ENCODE measurements at regions not wholly inside any gene's neighbourhood (a gene's known extent, or its start where the extent isn't known, plus 50 kb on each side); places are given as distances from the start of the nearest gene placed in this dataset.

- no peaks in the 10 kb centered on the region for H3K27me3 ChIP-seq (ENCODE audit: control insufficient read depth, low read length)
- no peaks in the 10 kb centered on the region for H3K9me2 ChIP-seq (replicated peaks; ENCODE audit: control insufficient read depth, low read length)
- TF ChIP-seq CTCF (IDR thresholded peaks at IDR 0.05; ENCODE audit: low read depth, low read length, poor library complexity, severe bottlenecking) = no peak
- TF ChIP-seq EZH2phosphoT487 (IDR thresholded peaks at IDR 0.05; ENCODE audit: borderline replicate concordance, low read length) = no peak
- H4K20me1 ChIP-seq (ENCODE audit: control insufficient read depth, insufficient read depth, low read depth, low read length) = no peaks in the 10 kb centered on the region
- H3K79me2 ChIP-seq (ENCODE audit: control insufficient read depth, low read length) = no peaks in the 10 kb centered on the region
- H3K4me1 ChIP-seq (ENCODE audit: control insufficient read depth, low read length) = no peaks in the 10 kb centered on the region
- no peaks in the 10 kb centered on the region for H3F3A ChIP-seq (ENCODE audit: control insufficient read depth, insufficient read depth)
- no peak overlapping the region for H3K4me3 ChIP-seq (ENCODE audit: low read length)
- no peaks in the 10 kb centered on the region for H3K9me3 ChIP-seq (ENCODE audit: control insufficient read depth, insufficient read depth, low read length)
- no peak overlapping the region for H3K27ac ChIP-seq (ENCODE audit: low read depth, low read length)
- H3K36me3 ChIP-seq (ENCODE audit: control insufficient read depth, low read length) = no peaks in the 10 kb centered on the region
- H3K4me2 ChIP-seq (ENCODE audit: low read length) = no peak overlapping the region
These were observed 524.6 kb upstream of the KCND2 start for GRCh38 chr7:119748251-119748860.

GRCh38 chr7:119748991-119749390 lies 524.0 kb upstream of the KCND2 start:
- H3K9me3 ChIP-seq (ENCODE audit: control insufficient read depth, insufficient read depth, low read length) = no peaks in the 10 kb centered on the region
- H3K36me3 ChIP-seq (ENCODE audit: control insufficient read depth, low read length) = no peaks in the 10 kb centered on the region
- H3K4me1 ChIP-seq (ENCODE audit: control insufficient read depth, low read length) = no peaks in the 10 kb centered on the region
- H3K79me2 ChIP-seq (ENCODE audit: control insufficient read depth, low read length) = no peaks in the 10 kb centered on the region
- no peak overlapping the region for H3K4me3 ChIP-seq (ENCODE audit: low read length)
- no peaks in the 10 kb centered on the region for H3F3A ChIP-seq (ENCODE audit: control insufficient read depth, insufficient read depth)
- no peak overlapping the region for H3K27ac ChIP-seq (ENCODE audit: low read depth, low read length)
- no peaks in the 10 kb centered on the region for H3K9me2 ChIP-seq (replicated peaks; ENCODE audit: control insufficient read depth, low read length)
- no peak overlapping the region for H3K4me2 ChIP-seq (ENCODE audit: low read length)
- no peaks in the 10 kb centered on the region for H4K20me1 ChIP-seq (ENCODE audit: control insufficient read depth, insufficient read depth, low read depth, low read length)
- no peaks in the 10 kb centered on the region for H3K27me3 ChIP-seq (ENCODE audit: control insufficient read depth, low read length)
- no peak for TF ChIP-seq CTCF (IDR thresholded peaks at IDR 0.05; ENCODE audit: low read depth, low read length, poor library complexity, severe bottlenecking)
- TF ChIP-seq EZH2phosphoT487 (IDR thresholded peaks at IDR 0.05; ENCODE audit: borderline replicate concordance, low read length) = no peak

GRCh38 chr7:119756687-119757086 lies 516.3 kb upstream of the KCND2 start:
- Histone ChIP-seq H3K9me3 (ENCODE audit: control insufficient read depth, insufficient read depth, low read length) (no peaks in the 10 kb centered on the region), H3K4me2 (ENCODE audit: low read length) (no peak overlapping the region), H4K20me1 (ENCODE audit: control insufficient read depth, insufficient read depth, low read depth, low read length) (no peaks in the 10 kb centered on the region), H3K27ac (ENCODE audit: low read depth, low read length) (no peak overlapping the region), H3K4me3 (ENCODE audit: low read length) (no peak overlapping the region), H3K36me3 (ENCODE audit: control insufficient read depth, low read length) (no peaks in the 10 kb centered on the region), H3K9me2 (replicated peaks; ENCODE audit: control insufficient read depth, low read length) (no peaks in the 10 kb centered on the region), H3K27me3 (ENCODE audit: control insufficient read depth, low read length) (no peaks in the 10 kb centered on the region), H3K4me1 (ENCODE audit: control insufficient read depth, low read length) (no peaks in the 10 kb centered on the region), H3K79me2 (ENCODE audit: control insufficient read depth, low read length) (no peaks in the 10 kb centered on the region), H3F3A (ENCODE audit: control insufficient read depth, insufficient read depth) (no peaks in the 10 kb centered on the region)
- TF ChIP-seq CTCF (IDR thresholded peaks at IDR 0.05; ENCODE audit: low read depth, low read length, poor library complexity, severe bottlenecking) (no peak), EZH2phosphoT487 (IDR thresholded peaks at IDR 0.05; ENCODE audit: borderline replicate concordance, low read length) (no peak)

All from DOHH2 (cell line).